GM20000 (cell line): ENCODE measurements at regions not wholly inside any gene's neighbourhood (a gene's known extent, or its start where the extent isn't known, plus 50 kb on each side); places are given as distances from the start of the nearest gene placed in this dataset.

ENCODE experiments used
- DNase-seq: peaks from one replicate; pipeline ENCODE4 v3.0.0; 2012; ENCODE audit warnings: low spot score
- CTCF ChIP-seq: IDR thresholded peaks from 2 replicates; pipeline ENCODE4 v1.5.1; 2012; ENCODE audit warnings: mild to moderate bottlenecking, control low read depth; ENCODE audit errors: extremely low read depth, missing control alignments

DNA sequence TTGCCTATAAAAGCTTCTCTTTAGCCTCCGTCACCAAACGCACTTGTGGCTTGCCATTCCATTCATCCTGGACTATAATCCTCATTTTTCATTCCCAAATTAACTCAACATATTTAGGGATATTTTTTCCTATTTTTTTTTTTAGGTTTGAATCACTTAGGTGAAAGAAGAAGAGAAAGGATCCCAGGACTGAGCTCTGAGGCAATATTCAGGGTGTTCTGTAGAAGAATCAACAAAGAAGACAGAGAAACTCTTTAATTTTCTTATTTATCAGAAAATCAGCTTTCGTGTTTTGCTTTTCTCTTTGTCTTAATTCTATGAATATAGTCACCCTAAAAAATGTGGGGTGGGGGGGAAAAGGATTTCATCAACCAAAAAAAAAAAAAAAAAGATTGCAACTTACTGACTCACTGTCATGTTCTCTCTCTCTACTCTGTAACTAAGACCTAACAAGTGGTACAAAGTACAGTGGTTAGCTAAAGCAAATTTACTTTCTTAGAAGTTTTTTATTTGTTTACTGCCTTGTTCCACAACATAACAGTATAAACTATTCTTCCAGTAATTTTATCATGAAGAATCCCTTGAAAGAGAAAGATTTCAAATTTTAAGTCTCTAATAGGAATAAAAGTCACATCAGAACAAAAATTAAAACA lies 272.0 kb downstream of the DHX15 start:
- TF ChIP-seq CTCF, result no peak
- DNase-seq, result no peak

- no peak for TF ChIP-seq CTCF
- DNase-seq, result no peak
These were observed 280.4 kb downstream of the DHX15 start for GRCh38 chr4:24303926-24304325.

- TF ChIP-seq CTCF, result no peak
- no peak for DNase-seq
These were observed 285.4 kb downstream of the DHX15 start for GRCh38 chr4:24298911-24299310.

- TF ChIP-seq CTCF, result no peak
- DNase-seq, result no peak
These were observed 297.3 kb downstream of the DHX15 start for GRCh38 chr4:24287096-24287495.

GRCh38 chr4:24285759-24286158 lies 298.6 kb downstream of the DHX15 start:
- no peak for TF ChIP-seq CTCF

DNA sequence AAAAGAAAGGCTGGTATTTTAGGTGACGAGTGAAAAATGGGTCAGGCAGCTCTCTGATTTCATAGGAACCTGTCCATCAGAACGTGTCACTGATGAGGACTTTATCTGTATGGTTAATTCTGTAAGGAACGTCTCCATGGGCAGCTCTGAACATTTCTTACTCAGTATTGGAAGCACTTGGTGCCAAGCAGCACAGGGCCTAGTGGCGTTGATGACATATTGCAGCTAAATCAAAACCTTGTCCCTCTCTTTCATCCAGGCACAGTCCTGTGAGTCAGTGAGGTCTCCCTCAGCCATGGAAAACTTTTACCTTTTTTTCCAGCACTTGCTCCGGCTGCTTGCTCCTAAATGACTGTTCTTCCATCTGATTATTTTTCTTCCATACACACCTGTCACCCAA lies 301.9 kb downstream of the DHX15 start:
- no peak for TF ChIP-seq CTCF
- DNase-seq, result no peak

More at GRCh38 chr4:24285759-24286158, 298.6 kb downstream of the DHX15 start:
- DNase-seq, result no peak

- DNase-seq, result no peak
- TF ChIP-seq CTCF, result no peak
These were observed 304.4 kb downstream of the DHX15 start for GRCh38 chr4:24279911-24280375.
